NCI-H1105 treated with DMSO at 0.1 percent for 48 hours (cell line): ENCODE measurements at regions not wholly inside any gene's neighbourhood (a gene's known extent, or its start where the extent isn't known, plus 50 kb on each side); places are given as distances from the start of the nearest gene placed in this dataset.
"Not testable (repeated sequence)": the region's sequence is repeated elsewhere in the genome, so short reads cannot be mapped to it uniquely, and the experiment has no call there.

Source experiments
- DNase-seq: peaks from one replicate; lab custom pipeline; 2025; lab: John Stamatoyannopoulos, UW

DNA sequence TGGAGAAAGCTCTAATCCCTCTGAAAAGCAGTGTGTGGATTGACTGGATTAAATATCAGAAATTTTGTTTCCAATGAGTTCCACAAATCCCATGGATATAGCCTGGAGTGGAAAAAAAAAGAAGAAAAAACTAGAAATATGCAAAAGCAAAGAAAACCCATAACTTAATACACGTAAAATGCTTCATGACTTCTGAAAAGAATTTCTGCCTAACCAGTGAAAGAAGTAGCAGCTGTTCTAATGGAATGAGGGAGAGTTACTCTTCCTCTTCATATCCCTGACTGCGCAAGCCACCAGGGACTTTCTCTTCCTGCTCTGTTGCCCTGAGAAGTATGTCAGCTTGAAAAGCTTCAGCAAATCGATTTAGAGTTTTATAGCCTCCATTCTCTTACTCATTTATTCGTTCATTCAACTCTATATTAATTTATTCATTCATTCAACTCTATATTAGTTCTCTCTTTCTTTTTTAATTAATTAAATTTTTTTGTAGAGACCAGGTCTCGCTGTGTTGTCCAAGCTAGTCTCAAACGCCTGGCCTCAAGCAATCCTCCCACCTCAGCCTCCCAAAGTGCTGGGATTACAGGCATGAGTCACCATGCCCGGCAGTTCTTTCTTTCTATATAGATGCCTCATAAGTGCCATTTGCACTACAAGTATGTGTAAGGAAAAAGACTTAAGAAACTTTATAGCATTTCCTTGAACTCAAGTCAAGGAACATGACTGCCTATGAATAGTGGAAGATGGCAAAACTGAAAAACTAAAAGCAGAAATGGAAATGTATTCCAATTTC is 447.3 kb upstream of the NRP1 start:
- DNase-seq: no peak

- no peak for DNase-seq
Observed at GRCh38 chr10:33780961-33781360, 446.5 kb upstream of the NRP1 start.

- no peak for DNase-seq
Observed at GRCh38 chr10:33777223-33777622, 442.8 kb upstream of the NRP1 start.

- DNase-seq: no peak
Observed at GRCh38 chr10:33776419-33777070, 442.1 kb upstream of the NRP1 start.

DNA sequence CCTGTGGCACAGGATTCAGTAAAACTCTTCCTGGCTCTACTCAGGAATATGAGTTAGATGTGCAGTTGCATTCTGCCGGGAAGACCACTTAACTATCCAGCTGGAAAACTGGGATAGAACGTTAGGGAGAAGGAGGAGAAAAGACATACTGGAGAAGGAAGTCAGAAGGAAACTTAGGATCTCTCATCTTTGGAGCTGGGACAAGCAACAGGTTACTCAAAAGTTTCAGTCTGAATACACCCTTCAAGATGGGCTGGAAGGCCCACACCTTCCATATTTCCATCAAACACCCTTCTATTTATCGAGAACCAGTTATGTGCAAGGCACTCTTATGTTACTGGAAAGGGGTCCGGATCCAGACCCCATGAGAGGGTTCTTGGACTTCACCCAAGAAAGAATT is 440.4 kb upstream of the NRP1 start:
- no peak for DNase-seq

DNA sequence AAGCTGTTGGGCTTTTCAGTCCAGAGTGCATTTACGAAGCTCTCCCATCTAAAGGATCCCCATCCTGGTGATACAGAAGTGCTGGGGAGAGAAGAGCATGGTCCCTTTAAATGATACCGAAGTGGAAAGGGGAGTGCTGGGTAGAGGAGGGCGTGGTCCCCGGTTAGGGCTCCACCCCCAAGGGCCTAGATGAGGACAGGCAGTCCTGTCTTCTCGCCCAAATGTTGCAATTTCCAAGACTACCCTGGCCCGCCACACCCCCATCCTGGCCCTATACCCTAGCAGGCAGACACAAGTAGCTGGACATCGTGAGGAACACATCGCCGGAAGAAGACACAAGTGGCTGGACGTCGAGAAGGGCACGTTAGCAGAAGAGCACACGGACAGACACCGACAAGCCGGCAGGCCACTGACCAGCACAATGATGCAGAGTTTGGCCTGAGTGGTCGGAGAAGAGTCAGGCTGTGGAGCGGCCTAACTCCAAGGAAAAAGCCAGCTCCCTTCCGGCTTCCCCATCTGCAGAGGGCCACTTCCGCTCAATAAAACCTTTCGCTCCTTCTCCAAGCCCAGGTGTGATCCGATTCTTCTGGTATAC is 439.5 kb upstream of the NRP1 start:
- no peak for DNase-seq

DNA sequence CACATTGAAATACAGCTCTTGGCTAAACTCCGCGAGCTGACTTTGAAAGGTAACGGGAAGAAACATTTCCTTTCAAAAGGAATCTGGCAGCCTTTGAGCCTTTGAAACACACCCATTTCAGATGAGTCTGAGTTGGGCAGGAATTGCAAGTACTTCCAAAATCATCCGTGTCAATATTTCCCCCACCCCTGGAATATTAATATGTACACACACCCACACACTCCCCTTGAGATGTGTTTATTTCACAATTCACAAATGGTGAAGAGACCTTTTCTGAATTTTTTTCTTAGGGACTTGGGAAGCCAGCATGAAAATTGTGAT is 438.7 kb upstream of the NRP1 start:
- DNase-seq: no peak

- no peak for DNase-seq
Observed at GRCh38 chr10:33772370-33773252, 438.1 kb upstream of the NRP1 start.

DNA sequence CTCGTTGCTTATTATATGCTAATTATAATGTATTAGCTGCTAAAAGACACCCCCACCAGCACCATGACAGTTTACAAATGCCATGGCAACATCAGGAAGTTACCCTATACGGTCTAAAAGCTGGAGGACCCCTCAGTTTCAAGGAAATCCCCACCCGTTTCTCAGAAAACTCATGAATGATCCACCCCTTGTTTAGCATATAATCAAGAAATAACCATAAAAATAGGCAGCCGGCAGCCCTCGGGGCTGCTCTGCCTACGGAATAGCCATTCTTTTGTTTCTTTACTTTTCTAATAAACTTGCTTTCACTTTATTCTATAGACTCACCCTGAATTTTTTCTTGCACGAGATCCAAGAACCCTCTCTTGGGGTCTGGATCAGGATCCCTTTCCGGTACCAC is 437.4 kb upstream of the NRP1 start:
- not testable (repeated sequence) for DNase-seq

- DNase-seq: no peak
Observed at GRCh38 chr10:33764694-33765185, 430.3 kb upstream of the NRP1 start.

DNA sequence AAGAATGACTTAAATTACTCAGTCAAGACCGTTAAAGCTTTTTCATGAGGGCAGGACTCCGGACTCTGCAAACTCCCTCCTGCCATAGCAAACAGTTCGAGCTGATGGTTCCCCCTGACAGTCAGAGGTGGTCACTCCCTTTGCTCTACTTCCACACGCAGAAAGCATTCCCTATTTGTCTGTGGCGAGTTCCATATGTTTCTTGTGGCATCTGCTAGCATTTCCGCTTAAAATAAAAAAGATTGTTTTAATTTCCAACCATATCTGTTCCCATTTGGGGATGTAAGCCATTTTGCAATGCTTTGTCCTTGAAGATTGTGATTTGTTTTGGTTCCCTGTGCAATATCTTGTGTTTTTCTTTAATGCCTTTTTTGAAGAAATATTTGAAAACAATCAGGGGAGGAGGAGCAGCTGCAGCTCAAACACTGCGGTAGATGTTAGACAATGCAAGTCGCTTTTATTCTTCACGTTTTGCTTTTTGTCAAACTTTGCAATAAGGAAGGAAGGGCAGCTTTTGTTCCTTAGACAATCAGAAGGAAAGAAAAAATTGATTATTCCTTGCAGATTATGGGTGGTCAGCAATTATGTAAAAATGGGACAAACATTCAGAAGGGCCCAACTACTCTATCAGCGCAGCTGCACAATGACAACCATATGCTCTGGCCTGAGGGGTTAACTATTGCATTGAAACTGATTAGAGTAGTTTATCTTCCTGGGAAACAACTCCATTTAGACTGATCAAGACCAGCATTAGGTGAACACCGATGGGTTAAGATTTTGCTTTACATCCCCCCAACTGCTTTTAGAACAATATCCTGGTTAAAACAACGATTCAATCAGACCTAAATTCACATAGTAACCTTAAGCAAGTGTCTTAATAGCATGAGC is 425.8 kb upstream of the NRP1 start:
- no peak for DNase-seq

- DNase-seq: no peak
Observed at GRCh38 chr10:33759191-33759590, 424.7 kb upstream of the NRP1 start.

- no peak for DNase-seq
Observed at GRCh38 chr10:33758299-33758698, 423.8 kb upstream of the NRP1 start.

DNA sequence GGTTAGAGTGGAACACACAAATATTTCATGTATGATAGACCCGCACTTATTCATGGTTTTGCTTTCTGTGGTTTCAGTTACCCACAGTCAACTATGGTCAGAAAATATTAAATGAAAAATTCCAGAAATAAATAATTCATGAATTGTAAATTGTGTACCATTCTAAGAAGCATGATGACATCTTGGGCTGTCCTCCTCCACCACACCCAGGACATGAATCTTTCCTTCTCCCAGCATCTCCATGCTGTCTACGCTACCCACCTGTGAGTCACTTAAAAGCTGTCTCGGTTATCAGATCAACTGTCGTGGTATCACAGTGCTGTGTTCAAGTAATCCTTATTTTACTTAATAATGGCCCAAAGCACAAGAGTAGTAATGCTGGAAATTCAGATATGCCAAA is 419.6 kb upstream of the NRP1 start:
- no peak for DNase-seq

DNA sequence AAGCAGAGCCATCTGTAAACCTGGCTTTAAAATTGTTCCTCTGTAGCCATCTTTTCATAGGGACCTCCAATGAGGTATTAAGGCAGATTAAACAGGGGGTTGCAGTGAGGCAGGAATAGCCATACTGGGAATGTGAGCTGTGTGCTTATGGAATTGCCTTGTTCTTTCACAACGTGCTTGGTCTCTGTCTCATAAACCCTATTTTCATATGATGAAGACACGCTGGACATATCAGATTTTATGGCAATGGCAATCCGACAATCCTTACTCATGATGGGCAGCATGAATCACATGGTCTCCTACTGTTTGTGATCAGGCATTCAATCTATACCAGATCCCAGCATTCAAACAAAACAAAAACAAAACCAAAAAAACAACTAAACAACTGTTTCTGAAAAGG is 418.9 kb upstream of the NRP1 start:
- no peak for DNase-seq

GRCh38 chr10:33749790-33750189 is 415.3 kb upstream of the NRP1 start:
- DNase-seq: no peak

GRCh38 chr10:33749067-33749735 is 414.7 kb upstream of the NRP1 start:
- no peak for DNase-seq

DNA sequence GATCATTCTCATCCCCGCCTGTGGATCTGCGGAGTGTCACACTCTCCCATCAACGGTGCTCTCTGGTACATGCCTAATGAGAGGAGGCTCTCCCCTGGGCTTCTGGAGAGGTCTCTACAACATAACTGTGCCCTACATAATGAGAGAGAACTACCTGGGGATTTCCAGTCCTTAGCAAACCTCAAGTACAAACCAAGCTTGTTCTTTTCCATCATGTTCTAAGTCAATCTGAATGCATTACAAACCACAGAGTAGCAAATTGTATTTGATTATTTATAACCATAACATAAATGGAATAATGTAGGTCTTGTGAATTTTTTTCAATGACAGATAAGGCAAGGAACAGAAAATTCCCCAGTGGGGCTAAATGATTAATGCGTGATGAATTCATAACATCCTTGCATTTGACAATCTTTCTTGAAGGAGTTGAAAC is 412.4 kb upstream of the NRP1 start:
- DNase-seq: no peak

DNA sequence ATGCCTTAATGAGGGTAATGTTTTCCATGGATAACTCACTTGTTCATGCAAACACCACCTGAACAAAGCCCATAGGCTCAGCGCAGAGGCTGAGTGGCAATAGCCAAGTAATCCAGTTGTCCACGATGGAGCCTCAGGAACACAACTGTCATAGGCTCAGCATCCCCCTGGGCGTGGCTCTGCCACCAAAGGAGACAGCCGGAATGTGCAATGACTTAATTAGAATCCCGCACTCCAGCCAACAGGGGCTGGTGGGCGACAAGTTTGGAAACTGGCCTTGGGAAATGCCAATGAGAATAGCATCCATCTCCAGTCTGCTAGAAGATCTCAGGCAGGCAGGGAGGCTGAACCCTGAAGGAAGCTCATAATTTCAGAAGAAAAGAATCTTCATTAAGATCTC is 411.7 kb upstream of the NRP1 start:
- no peak for DNase-seq

DNA sequence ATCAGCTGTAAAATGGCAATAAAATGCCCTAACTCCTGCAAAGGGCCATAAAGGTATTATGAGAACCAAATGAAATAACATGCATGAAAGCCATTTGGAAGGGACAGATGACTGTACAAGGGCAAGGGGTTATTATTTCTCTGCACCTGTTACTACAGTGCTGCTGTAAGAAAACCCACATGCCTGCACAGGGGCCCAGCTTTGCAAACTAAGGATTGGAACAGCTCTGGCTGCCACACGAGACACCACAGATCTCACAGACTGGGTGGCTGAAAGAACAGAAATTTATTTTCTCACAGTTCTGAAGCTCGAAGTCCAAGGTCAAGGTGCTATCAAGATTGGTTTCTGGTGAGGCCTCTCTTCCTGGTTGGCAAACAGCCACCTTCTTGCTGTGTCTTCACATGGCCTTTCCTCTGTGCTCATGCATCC is 409.0 kb upstream of the NRP1 start:
- no peak for DNase-seq

DNA sequence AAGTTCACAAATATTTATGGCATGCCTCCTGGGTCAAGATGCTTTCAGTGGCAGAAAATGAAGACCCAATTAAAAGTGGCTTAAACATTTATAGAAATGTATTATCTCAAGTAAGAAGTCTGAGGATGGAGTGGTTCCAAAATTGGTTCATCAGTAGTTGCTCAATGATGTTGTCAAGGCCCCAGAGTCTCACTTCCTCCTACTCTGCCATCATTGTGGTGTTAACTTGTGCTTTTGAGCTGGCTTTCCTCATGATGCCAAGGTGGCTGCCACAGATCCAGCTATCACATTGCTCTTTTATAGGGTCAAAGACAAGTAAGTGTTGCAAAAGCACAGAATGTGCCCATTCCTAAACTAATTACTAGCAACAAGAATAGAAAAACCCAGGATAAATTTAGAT is 404.6 kb upstream of the NRP1 start:
- no peak for DNase-seq
